ENCODE measurements at regions not wholly inside any gene's neighbourhood (a gene's known extent, or its start where the extent isn't known, plus 50 kb on each side); places are given as distances from the start of the nearest gene placed in this dataset.

DNA sequence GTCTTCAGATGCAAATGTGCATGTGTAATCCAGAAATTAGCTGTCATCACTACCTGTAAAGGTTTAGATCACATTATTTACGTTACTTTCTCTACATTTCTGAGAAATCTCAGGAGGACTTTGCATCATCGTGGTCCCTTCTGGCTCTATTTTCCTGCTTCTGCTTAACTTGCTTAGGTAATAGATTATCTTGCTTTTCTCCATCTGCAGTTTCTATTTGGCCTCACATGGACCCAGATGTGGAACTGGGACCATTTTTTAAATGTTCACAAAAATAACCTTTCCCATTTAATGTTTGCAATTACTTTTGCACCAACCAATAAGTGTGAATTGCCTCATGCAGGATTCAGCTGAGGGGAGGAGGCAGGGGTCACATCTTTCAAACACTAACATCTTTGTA, 278.4 kb upstream of the SEMA3C start:
- ChIA-PET POLR2A (no interaction called here), CTCF (no interaction called here)
- Histone ChIP-seq H3K4me1 (no peaks in the 10 kb centered on the region), H3K27ac (no peak overlapping the region), H3K4me3 (no peak overlapping the region), H3K9me3 (no peaks in the 10 kb centered on the region), H3K4me2 (no peak overlapping the region)
- no peak for DNase-seq (ENCODE audit: low read depth in 1 of 2, low spot score in 1 of 2)
- WGBS (ENCODE audit: missing lambda C conversion rate) = 90% methylated on average over 2 of the region's 2 CpGs
- ATAC-seq = no peak
- FAIRE-seq = no peak
- TF ChIP-seq, protein P1, sequence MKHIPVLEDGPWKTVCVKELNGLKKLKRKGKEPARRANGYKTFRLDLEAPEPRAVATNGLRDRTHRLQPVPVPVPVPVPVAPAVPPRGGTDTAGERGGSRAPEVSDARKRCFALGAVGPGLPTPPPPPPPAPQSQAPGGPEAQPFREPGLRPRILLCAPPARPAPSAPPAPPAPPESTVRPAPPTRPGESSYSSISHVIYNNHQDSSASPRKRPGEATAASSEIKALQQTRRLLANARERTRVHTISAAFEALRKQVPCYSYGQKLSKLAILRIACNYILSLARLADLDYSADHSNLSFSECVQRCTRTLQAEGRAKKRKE (CRISPR knock-in tag; IDR thresholded peaks at IDR 0.05; ENCODE audit: low read depth) = no peak
- no peak for TF ChIP-seq HOXB5 (CRISPR knock-in tag; IDR thresholded peaks at IDR 0.05)
- no peak for TF ChIP-seq NPAS2 (CRISPR knock-in tag; IDR thresholded peaks at IDR 0.05; ENCODE audit: borderline replicate concordance)
- no peak for TF ChIP-seq MYC (IDR thresholded peaks at IDR 0.05; ENCODE audit: borderline replicate concordance, low read length)
- TF ChIP-seq, protein P2, sequence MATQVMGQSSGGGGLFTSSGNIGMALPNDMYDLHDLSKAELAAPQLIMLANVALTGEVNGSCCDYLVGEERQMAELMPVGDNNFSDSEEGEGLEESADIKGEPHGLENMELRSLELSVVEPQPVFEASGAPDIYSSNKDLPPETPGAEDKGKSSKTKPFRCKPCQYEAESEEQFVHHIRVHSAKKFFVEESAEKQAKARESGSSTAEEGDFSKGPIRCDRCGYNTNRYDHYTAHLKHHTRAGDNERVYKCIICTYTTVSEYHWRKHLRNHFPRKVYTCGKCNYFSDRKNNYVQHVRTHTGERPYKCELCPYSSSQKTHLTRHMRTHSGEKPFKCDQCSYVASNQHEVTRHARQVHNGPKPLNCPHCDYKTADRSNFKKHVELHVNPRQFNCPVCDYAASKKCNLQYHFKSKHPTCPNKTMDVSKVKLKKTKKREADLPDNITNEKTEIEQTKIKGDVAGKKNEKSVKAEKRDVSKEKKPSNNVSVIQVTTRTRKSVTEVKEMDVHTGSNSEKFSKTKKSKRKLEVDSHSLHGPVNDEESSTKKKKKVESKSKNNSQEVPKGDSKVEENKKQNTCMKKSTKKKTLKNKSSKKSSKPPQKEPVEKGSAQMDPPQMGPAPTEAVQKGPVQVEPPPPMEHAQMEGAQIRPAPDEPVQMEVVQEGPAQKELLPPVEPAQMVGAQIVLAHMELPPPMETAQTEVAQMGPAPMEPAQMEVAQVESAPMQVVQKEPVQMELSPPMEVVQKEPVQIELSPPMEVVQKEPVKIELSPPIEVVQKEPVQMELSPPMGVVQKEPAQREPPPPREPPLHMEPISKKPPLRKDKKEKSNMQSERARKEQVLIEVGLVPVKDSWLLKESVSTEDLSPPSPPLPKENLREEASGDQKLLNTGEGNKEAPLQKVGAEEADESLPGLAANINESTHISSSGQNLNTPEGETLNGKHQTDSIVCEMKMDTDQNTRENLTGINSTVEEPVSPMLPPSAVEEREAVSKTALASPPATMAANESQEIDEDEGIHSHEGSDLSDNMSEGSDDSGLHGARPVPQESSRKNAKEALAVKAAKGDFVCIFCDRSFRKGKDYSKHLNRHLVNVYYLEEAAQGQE (IDR thresholded peaks at IDR 0.05) = no peak
- TF ChIP-seq HEYL (CRISPR knock-in tag; IDR thresholded peaks at IDR 0.05) = no peak
- no peak for TF ChIP-seq ZC3H11A (IDR thresholded peaks at IDR 0.05)
- no peak for TF ChIP-seq ESRRA (IDR thresholded peaks at IDR 0.05; ENCODE audit: borderline replicate concordance, low read length)

DNA sequence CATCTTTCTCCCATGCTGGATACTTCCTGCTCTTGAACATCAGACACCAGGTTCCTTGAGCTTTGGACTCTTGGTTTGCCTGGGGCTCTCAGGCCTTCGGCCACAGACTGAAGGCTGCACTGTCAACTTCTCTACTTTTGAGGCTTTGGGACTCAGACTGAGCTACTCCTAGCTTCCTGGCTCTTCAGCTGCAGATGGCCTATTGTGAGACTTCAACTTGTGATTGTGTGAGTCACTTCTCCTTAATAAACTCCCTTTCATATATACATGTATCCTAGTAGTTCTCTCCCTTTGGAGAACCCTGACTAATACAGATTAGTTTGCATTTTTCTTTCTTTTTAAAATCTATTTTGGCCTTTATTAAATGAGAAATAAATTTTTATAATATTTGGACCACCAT, 276.2 kb upstream of the SEMA3C start:
- no peak overlapping the region for H3K4me3 ChIP-seq
- DNase-seq (ENCODE audit: low read depth in 1 of 2, low spot score in 1 of 2) = no peak
- POLR2A ChIA-PET = no interaction called here
- H3K27ac ChIP-seq = peak overlapping the region in 1 of 2 experiments; percentile 51; a peak in 1 of 6 replicates
- H3K9me3 ChIP-seq = no peaks in the 10 kb centered on the region
- H3K4me2 ChIP-seq = no peak overlapping the region
- CTCF ChIA-PET = no interaction called here
- no peak for FAIRE-seq
- H3K4me1 ChIP-seq = peaks cover 19% of the 10 kb centered on the region
- TF ChIP-seq GATA3 (IDR thresholded peaks at IDR 0.05; ENCODE audit: borderline replicate concordance) = no peak
- no peak for TF ChIP-seq TP53 (CRISPR knock-in tag; IDR thresholded peaks at IDR 0.05)
- TF ChIP-seq, protein P3, sequence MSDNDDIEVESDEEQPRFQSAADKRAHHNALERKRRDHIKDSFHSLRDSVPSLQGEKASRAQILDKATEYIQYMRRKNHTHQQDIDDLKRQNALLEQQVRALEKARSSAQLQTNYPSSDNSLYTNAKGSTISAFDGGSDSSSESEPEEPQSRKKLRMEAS (IDR thresholded peaks at IDR 0.05) = no peak
- TF ChIP-seq CBX2 (IDR thresholded peaks at IDR 0.05; ENCODE audit: borderline replicate concordance, low read depth) = no peak
- TF ChIP-seq TFCP2L1 (CRISPR knock-in tag; IDR thresholded peaks at IDR 0.05) = no peak
- no peak for TF ChIP-seq RAD21 (conservative IDR thresholded peaks at IDR 0.05 in 1 of 2, IDR thresholded peaks at IDR 0.05 in 1 of 2)
- no peak for TF ChIP-seq POLR2AphosphoS2 (conservative IDR thresholded peaks at IDR 0.05; ENCODE audit: low read length)
- no peak for TF ChIP-seq CEBPB (IDR thresholded peaks at IDR 0.05)
- no peak for TF ChIP-seq BHLHE40 (IDR thresholded peaks at IDR 0.05; ENCODE audit: low read depth, low read length)
- TF ChIP-seq ZC3H11A (IDR thresholded peaks at IDR 0.05) = no peak
- no peak for TF ChIP-seq EHF (CRISPR knock-in tag; IDR thresholded peaks at IDR 0.05)
- no peak for TF ChIP-seq NR3C1 (IDR thresholded peaks at IDR 0.05)
- TF ChIP-seq, protein P1 (CRISPR knock-in tag; IDR thresholded peaks at IDR 0.05; ENCODE audit: low read depth) = no peak
- no peak for TF ChIP-seq CHD4 (IDR thresholded peaks at IDR 0.05; ENCODE audit: borderline replicate concordance)
- TF ChIP-seq, protein P2 (IDR thresholded peaks at IDR 0.05) = no peak
- TF ChIP-seq, protein P4, sequence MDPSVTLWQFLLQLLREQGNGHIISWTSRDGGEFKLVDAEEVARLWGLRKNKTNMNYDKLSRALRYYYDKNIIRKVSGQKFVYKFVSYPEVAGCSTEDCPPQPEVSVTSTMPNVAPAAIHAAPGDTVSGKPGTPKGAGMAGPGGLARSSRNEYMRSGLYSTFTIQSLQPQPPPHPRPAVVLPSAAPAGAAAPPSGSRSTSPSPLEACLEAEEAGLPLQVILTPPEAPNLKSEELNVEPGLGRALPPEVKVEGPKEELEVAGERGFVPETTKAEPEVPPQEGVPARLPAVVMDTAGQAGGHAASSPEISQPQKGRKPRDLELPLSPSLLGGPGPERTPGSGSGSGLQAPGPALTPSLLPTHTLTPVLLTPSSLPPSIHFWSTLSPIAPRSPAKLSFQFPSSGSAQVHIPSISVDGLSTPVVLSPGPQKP (IDR thresholded peaks at IDR 0.05; ENCODE audit: low read depth, low read length) = no peak
- TF ChIP-seq, protein P5, sequence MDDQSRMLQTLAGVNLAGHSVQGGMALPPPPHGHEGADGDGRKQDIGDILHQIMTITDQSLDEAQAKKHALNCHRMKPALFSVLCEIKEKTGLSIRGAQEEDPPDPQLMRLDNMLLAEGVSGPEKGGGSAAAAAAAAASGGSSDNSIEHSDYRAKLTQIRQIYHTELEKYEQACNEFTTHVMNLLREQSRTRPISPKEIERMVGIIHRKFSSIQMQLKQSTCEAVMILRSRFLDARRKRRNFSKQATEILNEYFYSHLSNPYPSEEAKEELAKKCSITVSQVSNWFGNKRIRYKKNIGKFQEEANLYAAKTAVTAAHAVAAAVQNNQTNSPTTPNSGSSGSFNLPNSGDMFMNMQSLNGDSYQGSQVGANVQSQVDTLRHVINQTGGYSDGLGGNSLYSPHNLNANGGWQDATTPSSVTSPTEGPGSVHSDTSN (IDR thresholded peaks at IDR 0.05) = no peak
- TF ChIP-seq FOSB (CRISPR knock-in tag; IDR thresholded peaks at IDR 0.05) = no peak
- no peak for TF ChIP-seq RCOR1 (IDR thresholded peaks at IDR 0.05; ENCODE audit: low read depth, low read length)
- no peak for TF ChIP-seq HEYL (CRISPR knock-in tag; IDR thresholded peaks at IDR 0.05)
- ATAC-seq = no peak
- WGBS (ENCODE audit: missing lambda C conversion rate) = 78% methylated on average over 1 of the region's 1 CpG
